ENCODE measurements at regions not wholly inside any gene's neighbourhood (a gene's known extent, or its start where the extent isn't known, plus 50 kb on each side); places are given as distances from the start of the nearest gene placed in this dataset.
"Not testable (repeated sequence)": the region's sequence is repeated elsewhere in the genome, so short reads cannot be mapped to it uniquely, and the experiment has no call there.

DNA sequence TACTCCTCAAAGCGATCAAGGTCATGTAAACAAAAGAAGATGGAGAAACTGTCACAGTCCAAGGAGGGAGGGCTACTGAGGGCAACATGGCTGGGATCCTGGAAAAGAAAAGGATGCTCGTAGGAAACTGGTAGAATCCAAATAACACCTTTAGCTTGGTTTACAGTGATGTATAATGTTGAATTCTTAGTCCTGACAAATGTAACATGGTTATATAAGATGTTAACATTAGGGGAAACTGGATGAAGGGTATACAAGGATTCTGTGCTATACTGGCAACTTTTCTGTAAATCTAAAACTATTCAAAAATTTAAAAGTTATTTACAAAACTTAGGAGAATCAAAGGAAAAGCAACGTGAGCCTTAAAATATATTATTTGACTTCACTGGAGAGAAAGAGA lies 257.0 kb downstream of the TTC32 start:
- DNase-seq, result no peak

DNA sequence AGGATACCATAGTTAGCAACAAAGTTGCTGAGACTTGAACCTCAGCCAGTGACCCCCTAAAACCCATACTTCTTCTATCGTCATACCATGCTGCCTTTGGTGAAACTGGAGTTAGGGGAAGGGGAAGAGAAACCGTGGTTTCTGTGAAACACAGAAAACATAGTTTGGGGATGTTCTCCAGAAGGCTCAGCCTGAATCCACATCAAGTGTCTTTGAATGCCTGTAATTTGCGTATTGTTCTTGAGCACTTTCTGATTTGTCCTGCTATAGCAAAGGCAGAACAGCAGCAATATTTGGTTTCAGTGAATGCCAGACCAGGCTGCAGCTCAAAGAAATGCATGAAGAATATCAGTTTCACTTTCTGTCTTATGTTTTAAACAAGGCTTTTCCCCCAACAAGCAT lies 258.7 kb downstream of the TTC32 start:
- DNase-seq, result no peak

DNA sequence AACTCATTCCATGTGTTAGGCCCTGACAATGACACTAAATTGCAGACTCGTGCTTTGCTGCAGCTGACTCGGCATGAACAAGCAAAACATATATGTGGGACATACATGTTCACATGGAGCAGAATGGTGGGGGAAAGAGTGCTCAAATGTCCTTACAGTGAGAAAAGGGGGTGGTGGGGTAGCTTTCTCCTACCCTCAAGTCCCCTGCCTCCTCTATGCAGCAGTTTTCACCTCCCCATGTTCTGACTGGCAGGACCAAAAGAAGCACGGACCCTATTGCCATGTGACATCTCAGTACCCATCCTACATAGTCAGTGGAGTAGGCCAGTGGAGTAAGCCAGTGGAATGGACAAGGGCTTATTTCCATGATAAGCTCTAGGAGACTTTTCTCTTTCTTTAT lies 259.3 kb downstream of the TTC32 start:
- DNase-seq, result no peak

DNA sequence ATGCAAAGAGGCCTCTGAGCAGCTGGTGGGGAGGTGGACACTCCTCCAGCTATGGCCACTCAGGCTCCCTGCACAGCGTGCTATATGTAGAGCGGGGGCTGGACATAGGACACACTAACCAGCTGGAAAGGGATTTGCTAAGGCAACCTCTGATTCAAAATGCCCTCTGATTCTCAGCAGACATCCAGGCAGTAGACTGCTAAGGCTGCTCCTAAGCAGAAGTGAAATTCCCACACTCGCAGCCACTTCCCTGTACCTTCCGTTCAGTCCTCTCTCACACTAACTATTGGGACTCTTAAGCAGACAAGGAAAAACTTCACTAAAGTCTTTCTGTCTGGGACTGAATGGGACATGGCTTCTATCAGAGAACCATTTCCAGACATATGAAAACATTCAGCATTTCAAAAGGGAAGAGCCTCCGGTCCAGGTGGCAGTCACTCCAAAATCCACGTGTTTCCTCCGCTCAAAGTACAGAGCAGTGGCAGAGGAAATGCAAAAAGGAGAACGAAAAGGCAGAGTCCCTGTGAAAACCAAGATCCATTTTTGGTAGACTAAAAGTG lies 265.8 kb downstream of the TTC32 start:
- no peak for DNase-seq

DNA sequence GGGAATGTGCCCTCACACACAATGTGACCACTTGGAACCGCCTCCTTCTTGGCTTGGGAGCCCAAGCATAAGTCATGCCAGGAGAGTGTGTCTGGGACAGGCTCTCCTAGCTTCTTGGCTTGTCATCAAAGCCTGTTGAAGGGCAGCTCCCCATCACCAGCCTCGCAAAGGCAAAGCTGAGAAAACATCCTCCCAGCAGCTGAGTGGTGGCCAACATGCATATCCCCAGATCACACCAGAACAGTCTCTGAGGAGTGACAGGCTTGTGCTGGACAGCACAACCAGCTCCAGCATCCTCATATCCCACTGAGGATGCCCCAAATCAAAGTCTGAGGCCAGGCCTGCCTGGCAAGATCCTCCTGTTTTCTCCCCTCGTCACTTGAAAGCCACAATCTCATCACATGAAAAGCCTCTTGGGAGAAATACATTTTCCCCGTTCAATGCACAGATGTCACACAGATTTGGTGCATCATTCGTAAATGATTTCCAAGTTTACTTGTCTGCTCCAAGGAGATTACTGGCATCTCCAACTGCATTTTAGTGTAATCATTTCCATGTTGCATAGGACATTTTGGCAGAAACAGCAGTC lies 269.3 kb downstream of the TTC32 start:
- DNase-seq, result no peak

DNA sequence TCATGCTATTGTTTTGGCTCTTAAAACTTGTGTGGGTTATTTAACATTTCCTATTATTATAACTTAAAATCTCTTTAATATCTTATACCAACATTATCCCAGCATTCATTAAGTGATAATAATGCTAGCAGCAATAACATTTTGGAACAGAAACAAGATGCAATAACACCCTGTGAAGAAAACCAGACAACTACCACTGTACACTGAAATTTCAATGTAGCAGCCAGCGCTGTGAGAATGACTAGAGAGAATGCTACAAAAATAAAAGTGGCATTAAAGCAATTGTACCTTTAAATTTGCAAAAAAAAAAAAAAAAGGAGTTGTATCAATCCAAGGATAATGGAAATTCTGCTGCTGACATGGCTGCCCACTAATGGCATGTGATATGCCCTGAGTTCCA lies 269.9 kb downstream of the TTC32 start:
- no peak for DNase-seq

DNA sequence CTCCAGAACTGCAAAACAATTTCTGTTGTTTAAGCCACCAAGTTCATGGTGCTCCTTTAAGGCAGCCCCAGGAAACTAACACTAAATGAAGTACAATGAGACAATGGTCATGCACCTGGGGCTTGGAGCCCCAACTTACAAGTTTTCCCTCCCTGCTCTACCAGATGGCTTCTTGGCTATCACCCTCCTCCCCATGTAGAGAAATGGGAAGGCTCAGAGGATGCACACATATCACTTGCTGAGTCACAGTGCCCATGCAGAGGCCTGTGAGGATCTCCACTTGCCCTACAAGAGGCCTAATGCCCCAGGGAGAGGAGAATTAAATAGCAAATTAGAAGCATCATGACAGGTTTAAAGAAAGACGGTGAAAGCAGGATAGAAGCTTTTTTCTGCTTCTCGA lies 270.9 kb downstream of the TTC32 start:
- DNase-seq, result no peak

DNA sequence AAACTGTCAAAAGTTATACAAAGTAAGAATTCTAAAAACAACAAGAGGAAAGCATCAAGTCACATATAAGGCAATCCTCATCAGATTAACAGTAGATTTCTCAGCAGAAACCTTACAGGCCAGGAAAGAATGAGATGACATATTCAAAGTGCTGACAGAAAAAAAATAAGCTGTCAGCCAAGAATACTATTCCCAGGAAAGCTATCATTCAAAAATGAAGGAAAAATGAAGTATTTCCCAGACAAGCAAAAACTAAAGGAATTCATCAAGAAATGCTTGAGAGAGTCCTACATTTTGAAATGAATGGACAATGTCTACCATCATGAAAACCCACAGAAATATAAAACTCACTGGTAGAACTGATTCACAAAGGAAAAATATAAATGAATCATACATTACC lies 268.9 kb upstream of the OSR1 start:
- DNase-seq, result no peak

DNA sequence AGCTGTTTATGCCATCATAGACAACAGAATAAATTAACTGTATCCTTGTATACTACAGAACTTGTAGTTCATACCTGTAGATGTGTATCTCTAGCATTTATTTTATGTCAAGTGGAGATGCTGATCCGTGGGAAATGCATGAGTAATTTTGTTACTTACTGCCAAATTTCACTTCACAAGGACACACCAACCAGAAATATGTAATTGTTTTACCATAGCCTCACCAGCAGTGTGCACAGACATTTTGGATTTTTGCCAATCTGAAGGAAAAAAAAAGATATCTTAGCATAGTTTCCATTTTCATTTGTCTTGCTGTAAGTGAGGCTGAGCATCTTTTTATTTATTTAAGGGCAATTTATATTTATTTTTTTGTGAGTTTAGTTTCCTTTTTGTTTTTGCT lies 265.1 kb upstream of the OSR1 start:
- no peak for DNase-seq

DNA sequence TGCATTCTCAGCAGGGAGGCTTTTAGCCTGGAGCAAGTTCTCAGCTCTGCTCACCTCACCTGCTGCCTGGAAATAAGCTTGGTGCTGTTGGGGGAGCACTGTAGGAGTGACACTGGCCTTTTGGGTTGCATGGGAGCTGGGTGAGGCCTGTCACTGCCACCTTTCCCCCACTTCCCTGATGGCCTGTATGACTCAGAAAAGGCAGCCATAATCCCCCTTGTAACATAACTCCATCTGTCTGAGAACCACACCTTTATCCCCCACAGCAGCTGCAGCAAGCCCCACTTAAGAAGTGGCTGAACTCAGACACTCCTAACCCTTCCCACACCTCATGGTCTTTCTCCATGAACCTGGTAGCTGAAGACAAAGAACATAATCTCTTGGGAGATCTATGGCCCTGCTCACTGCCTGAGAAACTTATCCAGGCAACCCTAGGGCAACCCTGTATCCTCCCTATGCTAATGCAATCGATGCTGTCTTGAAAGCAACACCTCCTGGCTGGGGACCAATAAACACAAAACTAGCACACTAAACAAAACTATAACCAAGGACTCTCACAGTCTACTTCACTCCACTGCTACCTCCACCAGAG lies 258.9 kb upstream of the OSR1 start:
- DNase-seq, result no peak

DNA sequence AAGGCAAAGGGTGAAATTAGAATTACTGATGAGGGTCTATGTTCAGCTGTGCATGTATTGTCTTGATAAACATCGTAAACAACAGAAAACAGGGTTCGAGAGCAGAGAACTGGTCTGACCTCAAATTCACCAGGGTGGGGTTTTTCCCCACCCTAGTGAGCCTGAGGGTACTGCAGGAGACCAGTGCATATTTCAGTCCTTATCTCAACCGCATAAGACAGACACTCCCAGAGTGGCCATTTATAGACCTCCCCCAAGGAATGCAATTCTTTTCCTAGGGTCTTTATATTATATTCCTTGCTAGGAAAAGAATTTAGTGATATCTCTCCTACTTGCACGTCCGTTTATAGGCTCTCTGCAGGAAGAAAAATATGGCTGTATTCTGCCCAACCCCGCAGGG lies 257.0 kb upstream of the OSR1 start:
- not testable (repeated sequence) for DNase-seq

DNA sequence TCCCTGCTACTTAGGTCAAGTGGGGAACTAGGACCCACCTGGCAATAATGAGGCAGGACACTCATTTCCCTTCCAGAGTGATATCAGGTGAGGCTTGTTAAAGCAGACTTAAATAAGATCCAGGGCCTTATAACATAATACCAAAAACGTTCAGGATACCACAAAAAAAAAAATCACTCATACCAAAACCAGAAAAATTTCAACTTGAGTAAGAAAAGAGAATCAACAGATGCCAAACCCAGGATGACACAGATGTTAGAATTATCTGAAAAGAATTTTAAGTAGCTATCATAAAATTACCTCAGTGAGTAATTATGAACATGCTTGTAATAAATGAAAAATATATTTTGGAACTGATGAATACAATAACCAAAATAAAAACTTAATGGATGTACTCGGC lies 255.6 kb upstream of the OSR1 start:
- DNase-seq, result no peak

DNA sequence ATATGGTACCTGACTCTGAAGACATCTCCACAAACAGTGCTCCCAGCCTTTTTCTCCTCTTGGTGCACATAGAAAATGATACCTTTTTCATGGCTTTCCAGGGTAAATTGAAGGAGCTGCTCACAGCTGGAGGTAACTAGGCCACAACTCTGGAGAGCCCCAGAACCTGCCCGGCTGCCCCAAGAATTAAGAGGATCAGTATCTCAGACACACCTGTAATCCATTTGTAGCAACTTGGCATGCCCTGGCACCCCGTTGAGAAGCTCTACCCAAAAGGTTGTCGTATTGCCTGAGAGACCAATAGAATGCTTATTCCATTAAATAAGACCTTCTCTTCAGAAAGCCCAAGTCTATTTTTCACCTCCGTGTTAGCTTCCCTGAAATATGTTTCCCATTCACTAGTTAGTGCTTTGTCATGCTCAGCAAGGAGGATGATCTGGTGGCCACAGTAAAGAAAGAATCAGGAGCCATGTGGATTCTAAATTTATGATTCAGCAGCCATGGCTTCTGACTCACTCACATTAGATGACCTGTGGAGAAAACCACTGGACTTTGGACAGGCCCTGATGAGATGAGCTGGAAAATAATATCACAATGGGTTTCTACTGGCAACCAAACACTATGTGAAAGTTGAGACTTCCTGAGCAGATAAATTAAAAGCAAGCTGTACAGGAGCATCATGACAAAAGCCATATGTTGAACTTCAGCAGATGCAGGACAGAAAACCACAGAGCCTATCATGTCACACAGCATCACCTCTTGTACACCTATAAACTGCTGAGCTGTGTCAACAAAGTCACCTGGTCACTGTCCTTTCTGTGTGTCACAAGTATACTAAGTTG lies 253.3 kb upstream of the OSR1 start:
- no peak for DNase-seq

DNA sequence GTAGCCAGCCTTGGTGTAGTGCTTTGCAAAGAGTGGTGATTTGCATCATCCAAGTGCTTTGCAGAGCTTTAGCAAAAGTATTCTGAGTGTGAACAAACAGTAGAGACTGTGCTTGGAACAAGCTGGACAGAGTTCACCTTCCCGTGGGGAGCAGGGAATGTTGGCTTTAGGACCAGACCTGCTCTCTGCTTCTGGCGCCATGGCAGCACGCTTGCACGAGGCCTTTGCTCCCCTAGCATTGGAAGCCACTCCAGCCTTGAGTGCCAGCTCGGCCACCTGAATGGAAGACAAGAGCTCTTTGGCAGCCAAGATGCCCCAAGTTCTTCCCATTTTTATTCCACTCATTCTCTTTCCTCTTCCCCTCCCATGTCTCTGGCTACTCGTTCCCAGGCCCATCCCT lies 250.8 kb upstream of the OSR1 start:
- no peak for DNase-seq

DNA sequence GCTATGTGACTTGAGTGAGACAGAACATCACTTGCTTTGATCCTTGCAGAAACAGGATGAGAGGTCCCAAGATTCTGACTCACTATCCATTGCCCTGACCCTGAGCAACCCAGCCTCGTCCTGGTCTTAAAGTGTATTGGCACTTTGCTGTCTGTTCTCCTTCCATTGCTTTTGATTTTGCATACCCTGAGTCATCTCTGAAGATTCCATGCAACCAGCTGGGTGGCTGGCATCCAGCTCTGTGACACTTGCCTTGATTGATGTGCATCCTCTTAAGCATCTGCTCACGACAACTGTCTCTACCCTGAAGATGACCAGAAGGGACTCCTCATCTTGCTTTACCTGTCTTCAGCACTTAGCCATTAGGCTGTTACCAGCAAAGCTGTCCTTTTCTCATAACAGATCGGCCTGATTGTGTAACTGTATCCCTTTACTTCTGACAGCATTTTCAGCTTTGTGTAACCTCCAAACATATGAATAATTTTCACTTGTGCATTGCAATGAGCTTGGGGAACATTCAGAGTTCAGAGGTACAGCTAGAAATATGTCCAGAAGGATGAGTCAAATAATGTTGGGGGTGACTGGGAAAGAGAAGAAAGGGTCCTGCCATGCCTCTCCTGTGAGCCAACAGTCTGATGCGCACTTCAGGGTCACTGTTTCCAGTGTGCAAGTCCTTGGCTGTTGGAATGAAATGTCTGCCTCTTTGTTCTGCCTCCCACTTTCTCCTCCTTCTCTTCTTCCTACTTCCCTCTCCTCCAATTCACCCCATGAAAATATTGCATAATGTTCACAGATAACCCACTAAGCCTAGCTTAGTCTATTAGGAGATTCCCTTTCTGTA lies 249.7 kb upstream of the OSR1 start:
- no peak for DNase-seq

DNA sequence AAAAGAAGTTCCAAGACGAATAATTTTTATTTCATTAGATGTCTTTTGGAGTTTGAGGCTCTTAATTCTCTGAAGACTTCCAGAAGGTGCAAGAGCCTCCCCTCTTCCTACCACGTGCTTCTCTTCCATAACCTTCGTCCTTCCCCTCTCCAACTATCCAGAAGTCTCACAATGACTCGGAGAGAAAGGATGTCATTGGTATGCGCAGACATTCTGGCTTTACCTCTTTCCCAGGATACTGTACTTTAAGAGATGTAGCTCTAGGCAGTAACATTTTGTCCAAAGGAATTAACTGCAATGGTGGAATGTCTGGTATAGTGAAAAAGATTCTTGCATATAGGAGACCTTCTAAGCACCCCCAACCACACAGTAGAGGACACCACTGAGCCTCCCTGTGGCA lies 249.0 kb upstream of the OSR1 start:
- DNase-seq, result no peak

DNA sequence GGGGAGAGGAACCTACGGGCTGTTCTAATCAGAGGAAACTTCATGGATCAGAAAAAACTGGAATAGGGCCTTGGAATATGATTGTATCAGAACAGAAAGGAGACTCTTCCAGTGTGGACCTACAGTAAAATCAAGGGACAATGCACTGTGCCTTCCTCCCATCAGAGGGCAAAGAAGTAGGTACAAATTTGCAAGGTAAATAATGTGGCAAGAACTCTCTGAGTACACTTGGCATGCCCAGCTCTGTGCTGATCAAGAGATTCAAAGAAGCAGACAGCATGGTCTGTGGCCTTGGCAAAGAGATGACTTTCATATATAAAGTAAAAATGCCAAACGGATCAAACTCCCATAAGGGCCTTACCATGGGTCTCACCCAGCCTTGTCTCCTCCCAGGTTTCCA lies 242.6 kb upstream of the OSR1 start:
- DNase-seq, result no peak

DNA sequence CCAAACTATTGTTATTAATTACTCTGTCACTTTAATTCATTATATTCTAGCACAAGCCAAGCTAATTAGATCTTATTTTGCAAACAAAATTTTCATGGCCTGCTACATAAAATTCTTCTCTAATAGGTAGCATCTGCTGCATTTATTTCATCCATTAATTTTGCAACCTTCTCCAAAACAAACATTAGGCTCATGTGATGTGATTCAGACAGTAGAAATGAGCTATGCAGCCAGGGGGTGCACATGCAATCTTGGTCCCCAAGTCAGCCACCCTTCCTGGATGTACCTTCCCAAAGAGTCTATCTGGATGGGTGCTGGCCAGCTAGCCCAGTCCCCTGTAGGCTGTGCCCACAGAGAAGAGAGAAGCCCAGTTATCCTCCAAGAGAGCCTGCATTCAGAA lies 242.1 kb upstream of the OSR1 start:
- DNase-seq, result no peak

DNA sequence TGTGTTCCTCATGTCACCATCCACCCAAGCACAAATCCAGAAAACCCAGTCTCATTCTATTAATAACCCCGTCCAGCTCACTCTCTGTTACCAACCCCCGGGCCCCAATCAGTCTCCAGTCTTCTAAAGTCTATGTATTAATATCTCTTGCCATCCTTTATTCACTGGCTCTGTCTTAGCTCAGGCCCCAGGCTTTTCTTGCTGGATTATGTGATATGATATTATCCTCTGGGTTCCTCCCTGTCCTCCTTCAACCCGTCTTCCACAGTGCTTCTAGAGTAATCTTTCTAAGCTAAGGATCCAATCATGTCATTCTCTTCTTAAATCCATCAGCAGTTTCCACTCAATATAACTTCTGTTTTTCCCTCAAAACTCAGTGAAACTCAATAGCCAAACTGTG lies 240.5 kb upstream of the OSR1 start:
- DNase-seq, result no peak

DNA sequence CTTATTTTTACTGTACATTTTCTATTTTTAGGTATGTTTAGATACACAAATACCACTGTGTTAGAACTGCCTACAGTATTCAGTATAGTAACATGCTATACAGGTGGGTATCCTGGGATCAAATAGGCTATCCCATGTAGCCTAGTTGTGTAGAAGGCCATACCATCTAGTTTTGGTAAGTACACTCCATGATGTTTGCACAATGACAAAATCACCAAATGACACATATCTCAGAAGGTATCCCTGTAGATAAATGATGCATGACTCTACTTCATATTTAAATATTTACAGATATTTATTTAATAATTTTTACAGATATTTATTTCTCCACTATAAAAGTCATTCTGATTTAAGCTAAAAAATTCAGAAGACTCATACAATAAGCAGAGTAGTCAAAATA lies 233.8 kb upstream of the OSR1 start:
- DNase-seq, result no peak

DNA sequence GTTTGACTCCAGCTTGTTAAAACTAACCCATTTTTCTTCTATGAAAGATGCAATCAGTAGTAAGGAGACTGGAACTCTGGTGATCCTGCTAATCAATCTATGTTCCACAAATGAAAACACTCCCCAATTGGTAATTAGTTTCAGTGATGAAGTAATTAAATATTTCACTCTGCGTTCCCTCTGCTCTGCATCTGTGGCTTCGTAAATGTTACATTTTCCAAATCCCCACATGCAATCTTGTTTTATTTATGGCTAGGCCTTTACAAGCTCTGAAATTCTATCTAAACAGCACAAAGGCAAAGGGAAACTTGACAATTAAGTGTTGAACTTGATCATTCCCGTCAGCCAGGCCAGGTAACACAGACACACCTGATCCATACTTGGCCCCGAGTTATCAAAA lies 231.4 kb upstream of the OSR1 start:
- no peak for DNase-seq

DNA sequence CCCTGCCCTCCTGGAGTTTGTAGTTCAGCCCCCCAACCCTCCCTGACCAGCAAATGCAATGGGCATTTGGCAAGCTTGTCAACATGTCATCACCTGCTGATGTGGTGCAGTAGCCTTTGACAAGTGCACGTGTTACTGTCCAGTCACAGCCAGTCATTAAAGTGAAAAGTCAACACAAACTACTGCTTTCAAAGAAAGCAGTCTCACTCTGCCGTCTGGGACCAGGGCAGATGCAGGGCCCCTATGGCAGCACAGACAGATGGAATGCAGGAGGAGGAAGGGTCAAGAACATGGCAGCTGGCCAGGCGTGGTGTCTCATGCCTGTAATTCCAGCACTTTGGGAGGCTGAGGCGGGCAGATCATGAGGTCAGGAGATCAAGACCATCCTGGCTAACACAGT lies 222.4 kb upstream of the OSR1 start:
- DNase-seq, result no peak

DNA sequence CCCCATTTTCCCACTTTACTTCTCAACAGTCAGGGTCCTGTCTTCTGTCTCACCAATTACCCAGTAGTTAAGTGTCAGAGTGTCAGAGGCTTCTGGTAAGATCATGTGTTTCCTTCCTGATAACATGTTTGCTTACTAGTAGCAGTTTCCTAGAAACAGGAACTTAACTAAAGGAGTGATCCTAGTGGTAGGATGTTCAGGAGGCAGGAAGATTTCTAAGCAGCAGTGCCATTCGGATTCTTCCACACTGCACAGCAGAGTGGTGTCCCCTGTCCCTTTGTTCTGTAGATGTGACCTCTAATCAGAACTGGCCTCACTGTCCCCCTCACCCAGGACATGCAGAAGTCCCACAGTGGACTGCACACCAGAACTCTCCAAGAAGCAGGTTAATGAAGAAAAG lies 221.8 kb upstream of the OSR1 start:
- no peak for DNase-seq
